HG03575 (cell line): ENCODE measurements at regions not wholly inside any gene's neighbourhood (a gene's known extent, or its start where the extent isn't known, plus 50 kb on each side); places are given as distances from the start of the nearest gene placed in this dataset.

Source experiments
- ATAC-seq: cut with Tn5 transposase; IDR thresholded peaks from one replicate; pipeline ENCODE4 v1.9.1; 2021; ENCODE audit not compliant: unreplicated experiment, insufficient number of reproducible peaks, low FRiP score; ENCODE audit errors: extremely low read depth

GRCh38 chr1:95701450-95702173 lies 467.6 kb downstream of the RWDD3 start:
- ATAC-seq, result no peak

DNA sequence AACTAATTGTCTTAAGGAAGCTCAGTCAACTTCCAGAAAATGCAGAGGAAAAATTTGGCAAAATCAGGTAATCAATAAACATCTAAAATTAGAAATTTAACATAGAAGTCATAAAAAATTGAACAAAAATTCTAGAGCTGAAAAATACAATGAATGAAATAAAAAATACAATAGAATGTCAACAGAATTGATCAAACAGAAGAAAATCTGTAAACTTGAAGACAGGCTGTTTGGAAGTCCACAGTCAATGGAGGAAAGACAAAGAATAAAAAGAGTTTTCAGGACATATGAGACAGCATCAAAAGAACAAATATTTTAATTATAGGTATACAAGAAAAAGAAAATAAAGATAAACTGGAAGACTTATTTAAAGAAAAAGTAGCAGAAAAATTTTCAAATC lies 469.0 kb downstream of the RWDD3 start:
- ATAC-seq, result no peak

GRCh38 chr1:95716097-95716496 lies 482.1 kb downstream of the RWDD3 start:
- no peak for ATAC-seq

DNA sequence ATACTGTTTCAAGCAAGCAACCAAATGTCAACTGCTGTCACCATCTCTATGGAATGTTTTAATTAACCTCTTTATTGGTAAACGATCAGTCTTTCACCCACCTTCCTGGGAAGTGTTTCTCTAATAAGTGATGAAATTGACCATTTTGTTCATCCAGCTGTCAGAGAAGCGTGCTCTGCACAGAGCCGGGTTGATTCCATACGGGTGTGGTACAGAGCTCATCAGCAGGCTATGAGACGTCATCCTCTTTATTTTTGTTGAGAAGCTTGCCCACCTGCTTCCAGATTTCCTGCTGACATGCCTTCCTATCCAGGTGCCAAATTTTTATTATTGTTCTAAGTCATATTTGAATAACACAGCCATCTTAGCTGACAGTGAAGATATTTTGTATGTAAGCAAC lies 482.5 kb downstream of the RWDD3 start:
- no peak for ATAC-seq

- no peak for ATAC-seq
These were observed 489.3 kb downstream of the RWDD3 start for GRCh38 chr1:95723346-95723745.

DNA sequence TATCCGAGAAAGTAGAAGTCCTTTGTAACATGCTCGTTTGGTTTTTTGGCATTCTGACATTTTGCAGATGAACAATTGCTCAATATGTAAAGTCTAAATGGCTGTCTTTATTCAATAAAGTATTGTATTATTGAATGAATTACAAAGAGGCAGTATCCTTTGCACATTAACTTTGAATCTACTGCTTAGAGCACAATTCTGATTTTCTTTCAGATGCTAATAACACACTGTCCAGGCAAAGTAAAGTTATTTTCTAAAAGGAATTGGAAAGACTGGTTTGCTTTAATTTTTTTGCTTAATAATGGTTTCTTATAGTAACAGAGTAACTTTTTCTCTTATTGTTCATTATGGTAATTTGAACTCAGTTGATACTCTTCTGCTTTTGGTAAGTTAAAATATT lies 494.8 kb downstream of the RWDD3 start:
- no peak for ATAC-seq

DNA sequence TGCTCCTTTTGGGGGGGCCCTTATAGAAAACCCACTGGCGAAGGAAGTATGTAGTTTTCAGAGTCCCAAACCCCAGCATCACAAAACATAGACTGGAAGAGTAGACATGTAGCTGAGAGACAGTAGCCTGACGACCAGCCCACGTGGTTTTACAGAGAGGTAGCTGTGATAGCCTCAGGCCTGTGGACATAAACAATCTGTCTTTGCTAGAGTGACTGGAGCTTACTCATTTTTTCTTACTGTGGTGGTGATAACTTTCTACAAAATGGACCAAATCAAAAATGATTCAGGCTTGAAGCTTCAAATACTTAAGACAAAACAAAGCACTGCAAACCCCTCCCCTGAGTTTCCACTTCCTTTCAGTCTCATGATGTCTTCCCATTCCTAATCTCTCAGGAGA lies 497.0 kb downstream of the RWDD3 start:
- no peak for ATAC-seq

DNA sequence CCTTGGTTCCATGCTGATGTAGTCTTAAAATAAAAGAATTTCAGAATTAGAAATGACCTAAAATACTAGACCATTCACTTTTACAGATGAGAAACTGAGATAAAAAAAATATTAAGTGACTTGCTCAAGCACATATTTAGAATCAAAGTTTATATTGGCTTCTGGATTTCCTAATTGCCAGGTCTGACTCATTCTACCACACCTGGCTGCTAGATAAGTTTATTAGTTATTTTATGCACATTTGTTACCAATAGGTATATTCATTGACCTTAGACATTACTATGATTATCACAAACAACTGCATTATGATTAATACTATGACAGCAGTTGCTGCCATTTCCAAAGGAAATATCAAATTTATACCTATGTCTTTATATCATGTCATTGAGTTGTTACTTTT lies 497.5 kb downstream of the RWDD3 start:
- ATAC-seq, result no peak

GRCh38 chr1:95733031-95733430 lies 499.0 kb downstream of the RWDD3 start:
- no peak for ATAC-seq

DNA sequence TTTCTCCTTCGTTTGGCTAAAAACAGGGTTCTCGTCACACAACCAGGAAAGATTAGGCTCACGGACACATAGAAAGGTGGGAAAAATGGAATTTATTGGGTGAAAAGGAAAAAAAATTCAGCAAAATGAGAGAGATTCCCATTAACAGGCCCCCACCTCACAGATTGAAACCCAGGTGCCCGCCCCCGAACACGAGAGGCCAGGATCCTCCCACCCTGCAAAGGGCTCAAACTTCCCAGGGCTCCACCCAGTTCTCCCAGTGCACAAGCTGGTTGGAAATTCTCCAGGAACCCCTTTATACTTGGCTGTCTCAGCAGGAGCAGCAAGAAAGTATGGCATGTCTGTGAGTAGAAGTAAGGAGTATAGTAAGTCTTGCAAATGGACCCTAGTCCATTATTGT lies 499.7 kb downstream of the RWDD3 start:
- no peak for ATAC-seq

GRCh38 chr1:95734560-95734959 lies 500.6 kb downstream of the RWDD3 start:
- ATAC-seq, result no peak

- no peak for ATAC-seq
These were observed 508.6 kb downstream of the RWDD3 start for GRCh38 chr1:95742591-95743089.

DNA sequence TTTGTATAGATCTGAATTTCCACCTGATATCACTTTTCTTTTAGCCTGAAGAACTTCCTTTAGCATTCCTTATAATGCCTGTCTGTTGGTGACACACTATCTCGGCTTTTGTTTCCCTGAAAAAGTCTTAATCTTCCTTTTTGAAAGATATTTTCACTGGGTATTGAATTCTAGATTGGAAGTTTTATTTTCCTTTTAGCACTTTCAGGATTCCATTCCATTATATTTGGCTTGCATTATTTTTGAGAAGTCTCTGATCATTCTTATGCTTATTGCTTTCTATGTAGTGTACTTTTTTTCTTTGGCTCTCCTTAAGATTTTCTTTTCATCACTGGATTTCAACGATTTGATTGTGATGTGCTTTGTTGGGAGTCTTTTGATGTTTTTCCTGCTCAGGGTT lies 510.7 kb downstream of the RWDD3 start:
- ATAC-seq, result no peak

GRCh38 chr1:95752515-95753381 lies 518.7 kb downstream of the RWDD3 start:
- no peak for ATAC-seq

DNA sequence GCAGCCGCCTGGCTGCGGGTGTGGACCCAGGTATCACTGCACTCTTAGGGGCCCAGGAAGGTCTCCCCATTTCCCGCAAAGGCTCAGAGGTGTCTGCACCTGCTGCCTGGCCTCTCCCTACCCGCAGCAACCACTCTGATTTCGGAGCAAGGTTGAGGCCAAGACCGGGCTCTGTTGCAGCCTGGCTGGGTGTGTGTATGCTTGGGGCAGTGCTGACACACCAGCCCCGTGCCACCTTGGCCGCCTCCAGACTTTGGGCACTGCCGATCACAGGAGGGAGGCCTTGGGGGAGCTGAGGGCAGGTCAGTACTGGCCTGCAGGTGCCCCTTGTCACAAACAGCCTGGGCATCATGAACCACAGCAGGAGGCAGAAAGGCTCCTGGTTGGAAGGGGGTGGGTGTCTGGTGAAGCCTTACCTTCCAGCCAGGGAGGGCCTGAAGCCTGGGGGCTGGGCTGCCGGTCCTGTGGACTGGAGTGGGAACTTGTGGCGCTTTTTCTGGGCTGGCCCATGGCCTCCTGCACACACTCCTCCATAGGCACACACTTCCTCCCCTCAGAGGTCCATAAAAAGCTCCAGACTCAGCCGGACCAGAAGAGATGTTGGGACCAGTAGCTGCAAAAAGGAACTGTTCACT lies 519.5 kb downstream of the RWDD3 start:
- ATAC-seq, result no peak

- ATAC-seq, result no peak
These were observed 520.4 kb downstream of the RWDD3 start for GRCh38 chr1:95754412-95754811.

DNA sequence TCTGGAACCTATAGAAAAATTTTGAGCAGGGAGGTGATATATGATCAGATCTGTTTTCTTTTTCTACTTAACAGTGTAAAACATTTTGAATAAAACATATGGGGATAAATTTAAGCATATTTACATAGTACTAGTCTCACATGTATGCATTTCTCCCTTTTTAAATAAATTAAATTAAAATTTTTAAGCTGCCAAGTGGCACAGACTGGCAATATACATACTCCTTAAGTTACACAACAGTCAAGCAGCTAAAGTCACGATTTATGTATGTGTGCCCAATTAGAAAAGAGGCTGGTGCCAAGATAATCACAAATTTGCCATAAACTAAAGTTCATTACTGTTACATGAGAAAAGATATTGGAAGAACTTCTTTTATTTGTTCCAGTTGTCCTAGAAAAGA lies 532.0 kb downstream of the RWDD3 start:
- no peak for ATAC-seq

DNA sequence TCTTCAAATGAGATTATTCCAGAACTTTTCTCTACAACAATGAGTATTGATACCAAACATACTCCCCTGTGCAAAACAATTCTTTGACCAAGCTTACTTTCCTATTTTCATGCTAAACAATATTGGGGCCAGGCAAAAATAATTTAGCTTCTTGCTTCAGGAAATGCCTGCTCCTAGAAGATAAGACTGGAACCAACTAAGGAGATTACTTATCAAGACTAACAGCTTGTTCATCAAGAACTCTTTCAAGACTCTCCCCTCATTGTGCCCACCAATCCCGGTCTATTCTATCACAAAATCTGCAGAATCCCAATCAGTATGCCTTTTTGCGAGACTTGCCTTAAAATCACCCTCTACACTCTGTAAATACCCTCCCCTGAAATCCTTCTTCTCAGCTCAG lies 536.6 kb downstream of the RWDD3 start:
- ATAC-seq, result no peak

GRCh38 chr1:95778217-95778616 lies 544.2 kb downstream of the RWDD3 start:
- no peak for ATAC-seq

GRCh38 chr1:95780836-95781235 lies 546.8 kb downstream of the RWDD3 start:
- ATAC-seq, result no peak
